Liver (tissue), 3 donors: ENCODE measurements at regions not wholly inside any gene's neighbourhood (a gene's known extent, or its start where the extent isn't known, plus 50 kb on each side); places are given as distances from the start of the nearest gene placed in this dataset.

Experiments used
- ATF3 ChIP-seq: IDR thresholded peaks from 2 replicates; pipeline ENCODE4 v1.6.1; 2016; ENCODE audit warnings: antibody characterized with exemption
- CTCF ChIP-seq: fragments of 150-350 bp; IDR thresholded peaks from 2 replicates; pipeline ENCODE4 v1.5.1; 2017; ENCODE audit warnings: improper control_type of control experiment, low read depth, low read length; ENCODE audit not compliant: missing input control
- EGR1 ChIP-seq, 2 donors: IDR thresholded peaks; 2 replicates each; pipeline ENCODE4 v1.6.1; 2016 to 2018; ENCODE audit warnings: antibody characterized with exemption in 2 of 2, low read depth in 2 of 2
- FOXA1 ChIP-seq: IDR thresholded peaks from 2 replicates; pipeline ENCODE4 v1.6.1; 2016; ENCODE audit warnings: antibody characterized with exemption
- GABPA ChIP-seq, 2 donors: IDR thresholded peaks in 1 of 2; conservative IDR thresholded peaks in 1 of 2; 2 replicates each; pipeline ENCODE4 v1.6.1; 2016; ENCODE audit warnings: antibody characterized with exemption in 2 of 2, mild to moderate bottlenecking in 1 of 2, moderate library complexity in 1 of 2
- HNF4A ChIP-seq, 2 donors: conservative IDR thresholded peaks; 2 replicates each; pipeline ENCODE4 v1.6.1; 2016; ENCODE audit warnings: antibody characterized with exemption in 2 of 2, mild to moderate bottlenecking in 2 of 2
- JUND ChIP-seq, 2 donors: IDR thresholded peaks; 2 replicates each; pipeline ENCODE4 v1.6.1; 2016; ENCODE audit warnings: antibody characterized with exemption in 2 of 2
- MAX ChIP-seq: IDR thresholded peaks from 2 replicates; pipeline ENCODE4 v1.6.1; 2016; ENCODE audit warnings: antibody characterized with exemption
- NR2F2 ChIP-seq: IDR thresholded peaks from 2 replicates; pipeline ENCODE4 v1.6.1; 2016; ENCODE audit warnings: antibody characterized with exemption
- RAD21 ChIP-seq, 2 donors: IDR thresholded peaks; 2 replicates each; pipeline ENCODE4 v1.6.1; 2016; ENCODE audit warnings: antibody characterized with exemption in 2 of 2, mild to moderate bottlenecking in 2 of 2
- REST ChIP-seq: IDR thresholded peaks from 2 replicates; pipeline ENCODE4 v1.6.1; 2016; ENCODE audit warnings: antibody characterized with exemption, mild to moderate bottlenecking
- TAF1 ChIP-seq: conservative IDR thresholded peaks from 2 replicates; pipeline ENCODE4 v1.6.1; 2016; ENCODE audit warnings: antibody characterized with exemption, mild to moderate bottlenecking
- YY1 ChIP-seq: IDR thresholded peaks from 2 replicates; pipeline ENCODE4 v1.6.1; 2016; ENCODE audit warnings: antibody characterized with exemption, mild to moderate bottlenecking
- ZBTB33 ChIP-seq: IDR thresholded peaks from 2 replicates; pipeline ENCODE4 v1.6.1; 2016; ENCODE audit warnings: antibody characterized with exemption
- donor health status: healthy.
- donor health status: healthy.

GRCh38 chr17:74108126-74108705 lies 95.3 kb upstream of the RPL38 start:
- TF ChIP-seq CTCF (no peak), REST (no peak), JUND (IDR thresholded peaks at IDR 0.05) (no peak), ZBTB33 (no peak), MAX (no peak), FOXA1 (no peak), RAD21 (IDR thresholded peaks at IDR 0.05) (no peak), EGR1 (IDR thresholded peaks at IDR 0.05; ENCODE audit: low read depth in 2 of 2) (no peak), GABPA (IDR thresholded peaks at IDR 0.05 in 1 of 2, conservative IDR thresholded peaks at IDR 0.05 in 1 of 2) (no peak), TAF1 (no peak), ATF3 (no peak), HNF4A (conservative IDR thresholded peaks at IDR 0.05) (no peak), YY1 (no peak), NR2F2 (no peak)
